Heart right ventricle (tissue), 16 donors: ENCODE measurements at regions not wholly inside any gene's neighbourhood (a gene's known extent, or its start where the extent isn't known, plus 50 kb on each side); places are given as distances from the start of the nearest gene placed in this dataset.

Source experiments
- ATAC-seq, 8 donors: fragments of 200-7000 bp; cut with Tn5 transposase; one replicate each; pipeline ENCODE4 v1.9.1; 2020; ENCODE audit warnings: mild to moderate bottlenecking in 8 of 8, moderate library complexity in 8 of 8, moderate number of reproducible peaks in 1 of 8
- DNase-seq, 2 donors: peaks; one replicate each; pipeline ENCODE4 v3.0.0-alpha.2; 2020
- H3K27ac ChIP-seq, 10 donors: fragments of 200-600 bp; sonication (generic) in 2 of 10; one replicate each; pipeline versions ENCODE4 v1.5.0 to v1.8.0; 2020 to 2022; ENCODE audit warnings: mild to moderate bottlenecking in 3 of 10
- H3K27me3 ChIP-seq, 7 donors: fragments of 200-600 bp; one replicate each; pipeline ENCODE4 v1.8.0; 2021 to 2022; ENCODE audit warnings: mild to moderate bottlenecking in 2 of 7
- H3K36me3 ChIP-seq, 9 donors: fragments of 200-600 bp; sonication (generic) in 1 of 9; one replicate each; pipeline versions ENCODE4 v1.5.0 to v1.8.0; 2020 to 2022; ENCODE audit warnings: mild to moderate bottlenecking in 2 of 9
- H3K4me1 ChIP-seq, 9 donors: fragments of 200-600 bp; sonication (generic) in 1 of 9; one replicate each; pipeline versions ENCODE4 v1.5.0 to v1.8.0; 2020 to 2022; ENCODE audit warnings: mild to moderate bottlenecking in 4 of 9
- H3K4me3 ChIP-seq, 10 donors: fragments of 200-600 bp; sonication (generic) in 2 of 10; one replicate each; pipeline versions ENCODE4 v1.5.0 to v1.8.0; 2020 to 2022; ENCODE audit warnings: mild to moderate bottlenecking in 7 of 10, moderate library complexity in 2 of 10
- H3K9me3 ChIP-seq, 11 donors: fragments of 200-600 bp in 10 of 11; sonication (generic) in 2 of 11; one replicate each; pipeline versions ENCODE4 v1.5.0 to v1.8.0; 2013 to 2022; ENCODE audit warnings: mild to moderate bottlenecking in 2 of 11, control low read depth in 1 of 11, moderate library complexity in 1 of 11
- CTCF ChIP-seq, 9 donors: fragments of 200-600 bp; sonication (generic) in 2 of 9; IDR thresholded peaks; one replicate each; pipeline versions ENCODE4 v1.5.0 to v1.8.0; 2021 to 2022; ENCODE audit warnings: antibody characterized with exemption in 9 of 9, mild to moderate bottlenecking in 5 of 9, moderate library complexity in 1 of 9
- WGBS, 2 donors: extraction: QIAGEN DNeasy Blood & Tissue Kit; methylation state at CpG; one replicate each; pipeline ENCODE4 v1.1.7; 2013; ENCODE audit warnings: inconsistent platforms in 1 of 2; 5-methylcytosine and 5-hydroxymethylcytosine counted together
- intact Hi-C, 10 donors: fragments of 100-400 bp; cut with DNase I; formaldehyde crosslinking; loops; one replicate each; pipeline versions ENCODE4 v1.11.1 to v1.14.2; 2022
- donor health status: Arrhythmogenic right ventricular cardiomyopathy.
- donor health status: ischemic (EF 13 %, LVEDD 7.1; RV severe dilation, severe dysfunction).
- donor health status: healthy with polysubstance abuse.
- donor health status: DM: no; HTN: yes; CAD: no.
- donor health status: DM: no; HTN: no; CAD: no.
- donor health status: ischemic (EF 25% LVEDD 6.9; RV normal size, moderate dysfunction).
- donor health status: ischemic (EF 25% LVEDD 5.7; RV mildly dilated, moderate dysfunction).
- donor health status: healthy.
- donor health status: DM: yes; HTN: yes; CAD: no.
- donor health status: Ischemic cardiomyopathy.
- donor health status: ischemic (EF 35%, LVEDD 5.7; RV mildly dilated, moderate dysfunction).
- donor health status: nonischemic (EF 11% LVEDD 7.7; RV severe dilation, severe dysfunction).
- donor health status: DM: yes; HTN: yes; CAD: no.
- donor health status: PGD.
- donor health status: ischemic (EF 29% LVEDD 5.4; RV normal size, mild dysfunction).
- donor health status: nonischemic (EF 23%, LVEDD 6.1; RV moderate dilation, normal function).

DNA sequence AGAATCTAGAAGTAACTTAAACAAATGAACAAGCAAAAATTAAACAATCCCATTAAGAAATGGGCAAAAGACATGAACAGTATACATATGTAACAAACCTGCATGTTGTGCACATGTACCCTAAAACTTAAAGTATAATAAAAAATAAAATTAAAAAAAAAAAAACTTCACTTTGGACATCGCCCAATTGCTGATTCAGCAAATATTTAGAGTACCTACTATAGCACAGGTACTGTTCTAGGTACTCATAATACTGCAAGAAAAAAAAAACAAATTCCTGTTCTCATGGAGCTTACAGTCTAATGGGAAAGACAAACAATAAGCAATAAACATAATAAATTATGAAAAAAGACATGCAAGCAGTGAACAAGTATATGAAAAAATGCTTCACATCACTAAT, 501.5 kb upstream of the HS3ST5 start:
- Histone ChIP-seq H3K36me3 (no peaks in the 10 kb centered on the region), H3K9me3 (peaks cover 0 to 33% (median 8%) of the 10 kb centered on the region in 11 donors), H3K27ac (no peak overlapping the region), H3K27me3 (no peaks in the 10 kb centered on the region), H3K4me1 (no peaks in the 10 kb centered on the region), H3K4me3 (no peak overlapping the region)
- TF ChIP-seq CTCF (IDR thresholded peaks at IDR 0.05) = no peak
- DNase-seq (no peak), ATAC-seq (no peak)
- 73 to 85% methylated on average over 1 of the region's 1 CpG for WGBS, 2 donors
- intact Hi-C loops = no loop called here

GRCh38 chr6:114839019-114839418, 496.2 kb upstream of the HS3ST5 start:
- 74 to 76% methylated on average over 2 of the region's 2 CpGs for WGBS, 2 donors
- Histone ChIP-seq H3K36me3 (no peaks in the 10 kb centered on the region), H3K4me1 (no peaks in the 10 kb centered on the region), H3K4me3 (no peak overlapping the region), H3K27me3 (no peaks in the 10 kb centered on the region), H3K27ac (no peak overlapping the region), H3K9me3 (peaks cover 0 to 25% (median 5%) of the 10 kb centered on the region in 11 donors)
- no peak for ATAC-seq
- no peak for DNase-seq
- TF ChIP-seq CTCF (IDR thresholded peaks at IDR 0.05) = no peak
- intact Hi-C loops = no loop called here

- Histone ChIP-seq H3K27me3 (no peaks in the 10 kb centered on the region), H3K27ac (no peak overlapping the region), H3K9me3 (no peaks in the 10 kb centered on the region), H3K4me1 (no peaks in the 10 kb centered on the region), H3K4me3 (no peak overlapping the region), H3K36me3 (no peaks in the 10 kb centered on the region)
- intact Hi-C loops = no loop called here
- no peak for ATAC-seq
- no peak for TF ChIP-seq CTCF (IDR thresholded peaks at IDR 0.05)
- DNase-seq = no peak
- 84 to 89% methylated on average over 1 of the region's 1 CpG for WGBS, 2 donors
These were observed 490.4 kb upstream of the HS3ST5 start for GRCh38 chr6:114833211-114833610.

- 11 to 13% methylated on average over 1 of the region's 1 CpG for WGBS, 2 donors
- DNase-seq (no peak), ATAC-seq (no peak)
- intact Hi-C loops = no loop called here
- Histone ChIP-seq H3K4me3 (no peak overlapping the region), H3K27ac (no peak overlapping the region), H3K27me3 (no peaks in the 10 kb centered on the region), H3K9me3 (no peaks in the 10 kb centered on the region), H3K36me3 (no peaks in the 10 kb centered on the region), H3K4me1 (no peaks in the 10 kb centered on the region)
- TF ChIP-seq CTCF (IDR thresholded peaks at IDR 0.05) = no peak
These were observed 487.7 kb upstream of the HS3ST5 start for GRCh38 chr6:114830515-114830914.

- ATAC-seq = no peak
- 80 to 83% methylated on average over 1 of the region's 1 CpG for WGBS, 2 donors
These were observed 484.3 kb upstream of the HS3ST5 start for GRCh38 chr6:114827135-114827534.

More at GRCh38 chr6:114827135-114827534, 484.3 kb upstream of the HS3ST5 start:
- no peak for DNase-seq
- Histone ChIP-seq H3K27me3 (no peaks in the 10 kb centered on the region), H3K4me3 (no peak overlapping the region), H3K9me3 (no peaks in the 10 kb centered on the region), H3K27ac (no peak overlapping the region), H3K36me3 (no peaks in the 10 kb centered on the region), H3K4me1 (no peaks in the 10 kb centered on the region)
- no peak for TF ChIP-seq CTCF (IDR thresholded peaks at IDR 0.05)
- intact Hi-C loops = no loop called here
